NOMO-1 treated with dmso at 0.1 percent for 144 hours (cell line): ENCODE measurements at regions not wholly inside any gene's neighbourhood (a gene's known extent, or its start where the extent isn't known, plus 50 kb on each side); places are given as distances from the start of the nearest gene placed in this dataset.

ENCODE experiments used
- DNase-seq: peaks from one replicate; lab custom pipeline; 2025; ENCODE audit not compliant: unreplicated experiment; lab: John Stamatoyannopoulos, UW

DNA sequence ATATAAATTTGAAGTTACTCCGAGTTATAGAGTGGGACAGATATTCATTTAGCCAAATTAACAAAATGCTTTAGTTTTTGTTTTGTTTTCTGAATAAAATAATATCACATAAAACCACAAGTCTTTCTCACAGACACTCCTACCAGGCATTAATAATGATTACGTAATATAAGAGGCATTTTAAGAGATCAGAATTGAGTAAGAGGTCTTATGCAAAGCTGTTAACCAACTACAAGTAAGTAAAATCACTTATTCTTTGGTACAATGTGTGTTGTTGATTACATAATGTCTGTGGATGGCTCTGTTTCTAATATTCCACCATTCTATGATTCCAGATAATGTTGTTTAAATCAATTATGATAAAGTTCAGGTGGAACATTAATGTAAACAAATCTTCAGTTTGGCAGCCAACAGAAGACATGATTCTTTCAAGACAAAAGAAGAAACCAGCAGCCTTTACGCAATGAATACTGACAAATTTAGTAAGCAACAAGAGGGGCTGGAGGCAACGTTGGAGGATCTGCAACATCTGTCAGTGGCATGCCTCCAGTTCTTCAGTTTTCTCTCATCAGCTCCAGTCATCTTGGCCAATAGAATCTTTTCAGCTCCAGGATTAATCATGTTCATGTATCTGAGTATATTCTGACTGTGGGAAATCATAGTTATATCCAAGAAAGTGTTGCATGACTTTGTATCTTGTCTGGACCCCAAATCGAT lies 403.8 kb downstream of the SLITRK5 start:
- no peak for DNase-seq

DNA sequence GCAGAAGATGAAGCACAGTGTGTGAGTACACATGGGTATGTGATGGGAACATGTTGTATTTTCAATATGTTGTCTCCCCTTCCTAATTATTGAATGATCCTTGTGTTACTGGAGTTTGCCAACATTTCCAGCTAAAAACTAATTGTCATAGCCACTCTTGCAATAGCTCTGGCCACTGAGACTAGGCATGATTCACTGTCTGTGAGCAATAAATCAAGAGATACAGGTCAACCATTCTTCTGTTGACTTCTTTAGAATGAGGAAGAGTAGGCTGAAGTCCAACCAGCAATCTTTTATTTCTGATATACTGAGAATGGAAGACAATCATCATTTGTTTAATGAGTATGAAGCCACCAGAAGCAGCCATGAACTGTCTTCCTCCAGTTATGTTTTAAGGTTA lies 413.9 kb downstream of the SLITRK5 start:
- peak; percentile 62 for DNase-seq

DNA sequence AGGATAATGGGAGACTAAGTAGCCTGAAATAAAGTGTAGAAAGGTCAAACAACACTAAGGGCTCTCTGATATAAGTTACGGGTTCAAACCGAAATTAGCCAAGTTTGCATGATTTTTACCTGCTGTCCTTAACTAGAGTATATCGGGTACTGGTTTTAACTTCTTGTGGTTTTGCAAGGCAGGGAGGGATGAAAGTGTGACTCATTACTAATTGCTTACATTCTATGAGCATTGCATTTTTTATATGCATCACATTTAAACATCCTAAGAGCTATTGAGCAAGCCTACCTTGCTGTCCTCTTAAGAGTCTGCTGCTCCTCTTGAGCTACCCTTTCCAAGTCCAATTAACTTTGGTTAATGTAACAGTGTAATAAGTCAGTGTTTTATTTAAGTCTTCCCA lies 415.4 kb downstream of the SLITRK5 start:
- peak; percentile 40 for DNase-seq

DNA sequence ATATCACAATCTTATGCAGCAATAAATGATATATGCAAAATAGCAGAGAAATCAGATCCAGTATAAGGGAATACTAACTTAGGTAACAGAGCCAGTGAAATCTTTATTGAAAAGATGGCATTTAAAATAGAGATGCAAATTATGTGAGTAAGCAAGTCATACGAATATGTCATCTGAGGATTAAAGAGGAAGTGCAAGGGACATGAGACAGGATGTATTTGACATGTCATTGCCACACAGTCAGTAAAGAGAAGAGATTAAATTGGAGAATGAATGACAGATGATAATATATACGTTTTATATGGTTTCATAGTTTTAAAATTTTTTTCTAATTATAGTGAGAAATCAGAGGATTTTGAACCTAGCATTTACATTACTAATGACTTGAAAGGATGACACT lies 426.4 kb downstream of the SLITRK5 start:
- peak; percentile 58 for DNase-seq

DNA sequence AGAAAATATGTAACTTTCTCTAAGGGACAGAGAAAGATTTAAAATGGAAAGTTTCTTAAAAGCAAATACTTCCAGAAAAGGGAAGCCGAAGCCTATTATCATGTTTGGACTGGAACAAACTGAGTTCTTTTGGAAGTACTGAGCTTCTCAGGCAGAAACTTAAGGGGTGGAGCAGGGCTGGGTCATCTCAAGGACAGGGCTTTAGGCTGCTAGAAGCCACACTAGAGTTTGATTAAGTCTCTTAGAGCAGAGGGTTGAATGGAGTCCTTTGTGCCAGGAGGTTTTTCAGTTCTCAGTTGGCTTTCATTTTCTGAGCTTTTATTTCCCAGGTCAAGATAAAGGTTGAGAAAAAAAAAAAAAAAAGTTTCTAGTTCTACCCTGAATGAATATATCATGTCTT lies 432.7 kb downstream of the SLITRK5 start:
- DNase-seq = no peak

DNA sequence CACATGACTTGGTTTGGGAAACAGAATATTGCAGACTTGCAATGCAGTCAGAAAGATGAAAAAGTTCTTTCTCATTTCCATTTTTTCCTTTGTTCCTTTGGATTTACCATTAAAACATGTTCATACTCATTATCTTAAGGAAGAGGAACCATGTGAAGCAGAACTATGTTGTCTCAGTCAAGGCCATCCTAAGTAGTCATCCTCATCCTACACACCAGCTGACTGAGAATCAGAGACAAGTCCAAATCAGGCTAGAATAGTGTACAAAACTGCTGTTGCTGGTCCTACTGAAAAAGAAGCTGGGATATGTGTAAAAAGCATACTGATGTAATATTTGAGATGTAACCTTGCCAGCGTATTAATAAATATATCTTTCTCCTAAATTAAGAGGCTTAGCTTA lies 433.4 kb downstream of the SLITRK5 start:
- no peak for DNase-seq

DNA sequence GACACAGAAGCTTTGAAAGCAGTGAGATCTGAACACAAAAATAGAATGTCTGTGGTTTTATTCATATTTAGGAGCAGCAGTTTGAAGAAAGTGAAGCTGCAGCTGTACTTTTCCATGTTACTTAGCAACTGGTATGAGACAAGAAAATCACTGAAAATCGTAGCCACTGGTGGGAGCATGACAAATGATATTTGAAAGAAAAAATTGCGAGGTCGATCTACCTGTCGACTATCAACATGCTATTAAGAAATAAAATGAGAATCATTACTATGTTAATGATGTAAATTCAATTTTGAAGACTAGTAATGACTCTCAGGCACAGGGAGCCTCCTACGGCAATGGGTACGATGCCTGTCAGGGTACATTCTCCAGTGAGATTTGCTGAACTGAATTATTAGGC lies 436.4 kb downstream of the SLITRK5 start:
- no peak for DNase-seq

DNA sequence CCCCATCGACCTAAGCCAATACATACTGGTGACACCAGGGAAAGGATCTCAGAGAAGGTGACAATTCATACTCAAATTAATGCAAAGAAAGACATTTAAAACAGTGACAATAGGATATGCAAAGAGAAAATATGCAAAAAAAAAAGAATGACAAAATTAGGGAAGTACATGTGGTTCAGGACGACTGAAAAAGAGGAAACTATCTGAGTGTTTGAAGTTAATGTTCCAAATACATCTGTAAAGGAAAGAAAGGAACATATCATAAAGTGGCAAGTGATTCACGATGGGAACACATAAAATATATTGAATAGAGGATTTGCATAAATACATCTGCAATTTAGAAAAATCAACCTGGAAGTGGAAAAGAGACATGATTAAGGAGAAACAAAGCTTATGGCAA lies 441.4 kb downstream of the SLITRK5 start:
- peak; percentile 50 for DNase-seq

DNA sequence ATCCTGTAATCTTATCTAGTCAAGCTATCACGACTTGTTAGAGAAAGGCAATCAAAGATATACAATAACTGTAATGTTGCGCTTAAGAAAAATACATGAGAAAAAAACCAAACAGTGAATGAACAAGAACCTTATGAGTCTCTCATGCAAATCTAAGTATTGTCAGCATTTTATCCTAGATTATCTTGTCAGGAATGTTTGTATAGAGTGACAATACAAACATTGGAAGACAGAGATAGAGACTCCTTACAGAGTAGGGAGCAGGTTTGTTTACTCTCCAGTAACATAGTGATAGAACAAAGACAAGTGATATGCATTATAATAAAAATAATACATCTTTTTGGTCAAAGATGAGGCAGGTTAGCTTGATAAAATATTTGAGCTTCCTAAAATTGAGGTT lies 444.8 kb downstream of the SLITRK5 start:
- DNase-seq = no peak

DNA sequence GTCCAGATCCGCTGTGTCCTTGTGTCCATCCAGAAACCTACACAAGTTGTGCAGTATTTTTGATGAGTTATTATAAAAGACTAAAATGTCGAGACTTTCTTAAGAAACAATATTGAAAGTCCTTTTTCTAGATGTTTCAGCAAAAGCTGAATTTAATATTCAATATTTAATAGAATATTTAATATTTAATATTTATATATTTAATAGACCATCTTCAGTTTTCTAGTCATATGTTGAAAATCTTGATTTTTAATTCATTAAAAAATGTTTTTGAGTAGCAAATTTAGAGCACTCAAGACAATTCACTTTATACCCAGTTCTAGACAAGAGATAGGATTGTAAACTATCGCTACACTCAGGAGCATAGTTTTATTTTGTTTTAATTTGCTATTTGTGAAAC lies 447.8 kb downstream of the SLITRK5 start:
- DNase-seq = no peak

DNA sequence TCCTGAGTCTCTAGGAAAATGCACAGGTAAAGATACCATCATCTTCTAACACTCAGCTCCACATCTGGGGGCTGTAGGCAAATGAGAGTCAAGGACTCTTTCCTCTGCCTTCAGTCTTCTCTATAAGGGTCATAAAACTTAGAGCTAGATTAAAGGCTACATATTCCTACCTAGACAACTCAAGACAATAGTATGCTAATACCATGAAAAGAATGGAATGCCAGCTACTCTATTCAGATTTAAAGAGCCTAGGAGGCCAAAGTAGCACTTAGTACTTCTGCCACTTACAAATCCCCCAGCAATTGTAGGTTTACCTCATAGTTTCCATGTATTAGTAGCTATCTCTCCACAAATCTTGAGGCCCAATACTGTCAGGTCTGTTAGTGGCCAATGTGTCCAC lies 453.0 kb downstream of the SLITRK5 start:
- DNase-seq = no peak

DNA sequence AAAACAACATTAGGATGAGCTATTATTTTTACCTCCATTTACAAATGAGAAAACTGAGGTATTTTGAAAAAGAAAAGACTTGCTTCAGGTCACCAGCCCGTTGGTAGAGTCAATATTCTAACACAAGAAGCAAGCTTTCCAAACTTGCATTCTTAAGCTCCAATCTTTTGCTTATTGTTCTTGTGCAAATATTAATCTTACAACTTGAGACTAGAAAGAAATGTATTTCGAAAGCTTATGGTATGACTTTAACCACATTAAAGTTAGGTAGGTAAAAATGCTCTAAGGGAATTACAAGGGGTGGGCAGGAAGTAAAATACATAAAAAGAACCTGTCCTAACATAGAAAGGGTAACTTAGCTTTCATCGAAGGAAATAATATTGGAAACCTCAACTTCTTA lies 453.9 kb downstream of the SLITRK5 start:
- DNase-seq = no peak

DNA sequence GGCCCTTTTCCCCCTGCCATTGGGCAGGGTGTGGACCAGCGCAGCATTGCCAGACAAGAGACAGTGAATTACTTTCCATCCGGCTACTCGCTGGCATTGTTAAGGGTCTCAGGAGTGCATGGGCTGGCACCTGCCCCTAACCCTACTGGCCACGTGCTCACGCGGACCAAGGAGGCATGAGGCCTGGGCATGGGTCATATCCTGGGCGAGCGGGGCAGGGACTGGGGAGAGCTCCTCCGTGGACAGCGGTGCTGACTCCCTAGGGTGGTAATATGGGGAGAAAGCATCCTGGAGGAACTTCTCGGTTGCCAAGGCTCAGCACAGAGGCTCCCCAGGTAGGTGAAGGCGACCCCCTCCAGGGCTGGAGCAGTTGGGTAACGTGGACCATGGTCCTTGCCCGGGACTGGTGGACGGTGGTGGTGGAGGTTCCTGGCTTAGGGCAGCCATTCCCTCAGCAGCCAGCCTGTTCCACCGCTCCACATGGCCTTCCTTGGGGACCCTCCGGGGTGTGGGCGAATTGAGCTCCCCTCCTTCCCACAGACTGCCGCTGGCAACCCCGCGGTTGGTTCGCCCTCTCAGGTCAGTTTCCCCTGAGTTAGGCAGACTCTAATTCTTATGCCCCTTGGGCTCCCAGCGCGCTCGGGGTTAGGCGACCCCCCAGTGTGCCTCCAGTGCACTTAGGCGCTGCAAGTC lies 465.1 kb downstream of the SLITRK5 start:
- no peak for DNase-seq

DNA sequence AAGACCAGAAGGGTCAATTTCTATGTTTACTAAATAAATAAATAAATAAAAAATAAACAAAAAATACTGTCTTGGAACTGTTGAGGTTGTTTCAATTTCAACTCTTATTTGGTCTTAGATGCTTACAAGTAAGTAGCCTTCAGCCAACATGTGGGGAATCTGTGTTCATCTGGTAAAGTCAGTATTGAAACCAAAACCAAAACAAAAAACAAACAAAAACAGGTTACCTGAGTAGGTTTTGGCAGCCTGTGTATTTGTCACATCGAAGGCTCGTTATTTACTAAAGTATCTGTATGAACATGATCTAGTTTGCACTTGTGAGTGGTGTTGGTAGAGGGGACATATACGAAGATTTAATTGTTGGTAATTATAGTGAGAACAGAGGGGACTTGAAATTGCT lies 471.5 kb downstream of the SLITRK5 start:
- no peak for DNase-seq

DNA sequence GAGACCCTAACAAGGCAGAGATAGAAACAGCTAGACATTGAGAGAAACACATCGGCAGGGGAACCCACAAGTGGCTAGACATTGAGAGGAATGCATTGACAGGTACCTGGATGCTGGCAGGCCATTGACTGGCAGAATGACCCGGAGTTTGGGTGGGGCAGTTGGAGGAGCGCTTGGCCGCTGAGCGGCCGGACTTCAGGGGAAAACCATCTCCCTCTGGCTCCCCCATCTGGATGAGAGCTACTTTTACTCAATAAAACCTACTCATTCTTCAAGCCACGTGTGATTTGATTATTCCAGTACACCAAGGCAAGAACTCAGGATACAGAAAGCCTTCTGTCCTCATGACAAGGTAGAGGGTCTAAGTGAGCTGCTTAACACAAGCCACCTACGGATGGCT lies 473.4 kb downstream of the SLITRK5 start:
- DNase-seq = no peak

DNA sequence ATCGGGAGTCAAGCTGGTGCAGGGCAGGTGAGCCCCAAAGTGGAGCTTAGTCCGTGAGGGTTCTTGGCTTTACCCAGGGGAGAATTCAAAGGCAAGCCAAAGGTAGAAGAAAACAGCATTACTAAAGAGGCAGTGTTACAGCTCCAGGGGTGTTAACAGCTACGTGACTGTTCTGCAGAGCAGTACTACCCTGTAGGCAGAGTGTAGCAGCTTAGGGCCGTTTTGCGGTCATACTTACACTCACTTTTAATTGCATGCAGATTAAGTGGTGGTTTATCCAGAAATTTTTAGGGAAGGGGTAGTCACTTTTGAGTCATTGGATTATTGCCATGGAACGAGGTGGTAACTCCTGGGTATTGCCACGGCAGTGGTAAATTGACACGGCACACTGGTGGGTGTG lies 482.2 kb downstream of the SLITRK5 start:
- DNase-seq = no peak

DNA sequence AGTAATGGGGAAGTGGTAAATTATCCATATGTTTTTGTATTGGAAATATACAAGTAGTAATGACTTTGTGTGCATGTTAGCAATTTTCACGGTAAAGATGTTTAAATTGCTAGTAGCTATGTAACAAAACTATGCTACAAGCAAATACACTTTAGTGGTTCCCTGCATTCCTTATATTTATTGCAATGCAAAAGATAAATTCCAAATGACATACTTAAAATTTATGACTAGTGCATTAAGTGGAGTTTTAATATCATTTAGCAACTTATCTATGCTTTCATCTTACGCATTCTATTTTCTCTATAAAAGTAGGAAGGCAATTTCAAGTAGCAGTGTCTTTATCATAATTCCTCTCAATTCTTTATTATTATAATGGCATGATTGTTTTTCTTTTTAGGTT lies 482.8 kb downstream of the SLITRK5 start:
- DNase-seq = no peak

DNA sequence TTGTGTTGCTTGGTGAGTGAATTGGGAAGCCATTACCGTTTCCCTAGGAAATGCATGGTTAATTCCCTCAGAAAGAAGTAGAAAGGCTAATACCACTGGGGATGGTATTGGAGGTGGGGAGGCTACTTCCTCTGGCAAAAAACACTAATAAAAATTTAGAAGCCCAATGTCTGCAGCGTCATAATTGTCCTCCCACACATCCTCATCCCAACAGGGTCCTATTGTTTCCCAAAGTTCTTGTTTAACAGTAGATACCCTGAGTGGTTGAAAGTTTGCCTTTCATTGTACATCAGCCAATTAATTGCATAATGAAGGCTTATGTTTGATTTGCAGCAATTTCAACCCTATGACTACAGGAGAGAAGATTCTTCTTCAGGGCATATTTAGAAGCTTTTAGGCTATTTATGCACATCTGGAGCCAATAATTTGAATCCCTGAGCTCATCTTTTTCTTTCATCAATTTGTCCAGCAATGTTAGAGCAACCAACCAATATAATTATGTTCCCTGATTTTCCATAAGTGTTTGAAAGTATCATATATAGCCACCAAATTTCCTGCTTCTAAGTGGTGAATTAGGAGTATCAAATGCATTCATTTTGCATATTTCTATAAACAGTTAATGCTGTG lies 491.0 kb downstream of the SLITRK5 start:
- no peak for DNase-seq

DNA sequence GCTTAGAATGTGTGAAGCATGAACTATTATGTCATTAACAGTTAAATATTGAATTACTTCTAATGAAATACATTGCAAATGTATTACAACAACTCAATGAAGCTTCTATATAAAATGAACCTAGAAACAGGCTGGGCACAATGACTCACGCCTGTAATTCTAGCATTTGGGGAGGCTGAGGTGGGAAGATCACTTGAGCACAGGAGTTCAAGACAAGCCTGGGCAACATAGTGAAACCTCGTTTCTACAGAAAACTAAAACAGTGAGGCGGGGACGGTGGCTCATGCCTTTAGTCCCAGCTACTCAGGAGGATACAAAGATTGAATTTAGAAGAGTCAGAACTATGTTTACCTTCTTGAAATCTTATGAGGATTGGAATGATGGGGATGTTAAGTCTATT lies 505.1 kb downstream of the SLITRK5 start:
- no peak for DNase-seq

DNA sequence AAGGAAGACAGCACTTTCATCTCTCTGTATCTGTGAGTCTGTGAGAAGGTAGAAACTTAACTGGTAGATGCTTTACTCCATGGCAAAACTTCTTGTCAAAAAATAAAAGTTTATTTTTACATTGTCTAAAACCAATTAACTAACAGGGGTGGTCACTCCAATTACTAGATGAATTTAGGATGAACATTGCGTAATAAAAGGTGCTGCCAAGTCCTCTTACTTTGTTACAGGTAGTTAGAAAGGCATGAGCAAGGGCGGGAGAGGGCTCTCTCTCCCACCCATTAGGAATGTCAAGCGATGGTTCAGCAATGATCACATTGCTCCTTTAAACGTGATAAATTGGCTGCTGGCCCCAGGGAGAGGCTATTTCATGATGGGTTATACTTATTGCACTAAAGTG lies 512.3 kb downstream of the SLITRK5 start:
- DNase-seq = no peak

DNA sequence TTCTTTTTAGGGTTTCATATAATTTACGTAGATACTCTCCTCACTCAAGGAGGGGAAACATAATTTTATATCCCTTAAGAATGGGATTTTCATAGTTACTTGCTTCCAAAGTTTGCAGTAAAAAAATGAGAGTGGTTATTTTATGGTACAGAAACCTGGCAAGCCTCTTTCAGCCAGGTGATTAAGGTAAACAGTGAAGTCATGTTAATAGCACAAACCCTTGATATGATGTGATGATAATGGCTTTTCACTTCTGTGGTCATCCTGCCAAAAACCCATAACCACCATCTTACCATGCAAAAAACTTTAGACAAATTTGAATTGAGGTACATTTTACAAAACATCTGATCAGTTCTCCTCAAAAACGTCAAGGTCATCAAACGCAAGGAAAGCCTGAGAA lies 517.8 kb downstream of the SLITRK5 start:
- DNase-seq = no peak

DNA sequence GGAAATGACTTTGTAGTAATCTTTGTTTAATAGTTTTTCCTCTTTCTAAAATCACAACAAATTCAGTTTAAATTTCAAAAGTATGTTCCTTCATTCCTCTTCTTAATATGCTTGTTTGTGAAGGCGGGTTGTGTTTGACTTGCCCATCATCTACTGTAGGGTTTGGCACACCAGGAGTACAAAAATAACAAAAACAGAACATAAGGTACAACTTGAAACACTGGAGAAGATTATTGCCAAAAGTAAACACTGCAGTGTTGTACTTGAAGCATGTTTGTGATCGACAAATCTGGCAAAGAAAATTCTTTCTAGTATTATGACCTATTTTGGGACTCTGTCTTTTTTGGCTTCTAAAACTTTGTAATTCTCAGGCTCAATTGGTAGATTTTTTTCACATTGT lies 518.6 kb downstream of the SLITRK5 start:
- DNase-seq = no peak

DNA sequence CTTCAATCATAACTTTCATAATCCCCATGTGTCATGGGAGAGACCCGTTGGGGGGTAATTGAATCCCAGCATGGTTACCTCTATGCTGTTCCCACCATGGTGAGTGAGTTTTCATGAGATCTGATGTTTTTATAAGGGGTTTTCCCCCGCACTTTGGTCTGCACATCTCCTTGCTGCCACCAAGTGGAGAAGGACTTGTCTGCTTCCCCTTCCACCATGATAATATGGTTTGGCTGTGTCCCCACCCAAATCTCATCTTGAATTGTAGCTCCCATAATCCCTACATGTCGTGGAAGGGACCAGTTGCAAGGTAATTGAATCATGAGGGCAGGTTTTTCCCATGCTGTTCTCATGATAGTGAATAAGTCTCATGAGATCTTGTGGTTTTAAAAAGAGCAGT lies 524.9 kb downstream of the SLITRK5 start:
- no peak for DNase-seq
